OCI-LY3 (cell line): ENCODE measurements at regions not wholly inside any gene's neighbourhood (a gene's known extent, or its start where the extent isn't known, plus 50 kb on each side); places are given as distances from the start of the nearest gene placed in this dataset.

Experiments
- EZH2phosphoT487 ChIP-seq: fragments of 200-600 bp; shearing (Covaris generic); IDR thresholded peaks from 2 replicates; pipeline ENCODE4 v1.6.1; 2018; ENCODE audit warnings: antibody characterized with exemption, mixed run types, low read depth
- TF ChIP-seq, protein P1 (sequence below): fragments of 200-600, 300-600 bp; sonication (generic); IDR thresholded peaks from 2 replicates; pipeline ENCODE4 v1.5.1; 2014; ENCODE audit warnings: antibody characterized with exemption, low read length, low read depth

DNA sequence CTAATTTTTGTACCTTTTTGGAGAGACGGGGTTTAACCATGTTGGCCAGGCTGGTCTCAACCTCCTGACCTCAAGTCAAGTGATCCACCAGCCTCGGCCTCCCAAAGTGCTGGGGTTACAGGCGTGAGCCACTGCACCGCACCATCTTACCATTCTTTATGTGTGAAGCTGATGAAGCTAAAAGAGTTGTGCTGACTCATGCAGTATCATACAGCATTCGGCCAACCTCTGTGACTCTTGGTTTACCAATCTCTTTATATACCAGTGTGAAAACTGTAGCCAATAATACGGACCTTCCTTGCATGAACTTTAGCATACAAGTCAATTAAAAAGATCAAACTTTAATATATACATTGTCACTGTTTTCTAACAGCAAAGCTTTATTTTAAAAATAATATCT lies 878.2 kb upstream of the MBL2 start:
- TF ChIP-seq, protein P1, sequence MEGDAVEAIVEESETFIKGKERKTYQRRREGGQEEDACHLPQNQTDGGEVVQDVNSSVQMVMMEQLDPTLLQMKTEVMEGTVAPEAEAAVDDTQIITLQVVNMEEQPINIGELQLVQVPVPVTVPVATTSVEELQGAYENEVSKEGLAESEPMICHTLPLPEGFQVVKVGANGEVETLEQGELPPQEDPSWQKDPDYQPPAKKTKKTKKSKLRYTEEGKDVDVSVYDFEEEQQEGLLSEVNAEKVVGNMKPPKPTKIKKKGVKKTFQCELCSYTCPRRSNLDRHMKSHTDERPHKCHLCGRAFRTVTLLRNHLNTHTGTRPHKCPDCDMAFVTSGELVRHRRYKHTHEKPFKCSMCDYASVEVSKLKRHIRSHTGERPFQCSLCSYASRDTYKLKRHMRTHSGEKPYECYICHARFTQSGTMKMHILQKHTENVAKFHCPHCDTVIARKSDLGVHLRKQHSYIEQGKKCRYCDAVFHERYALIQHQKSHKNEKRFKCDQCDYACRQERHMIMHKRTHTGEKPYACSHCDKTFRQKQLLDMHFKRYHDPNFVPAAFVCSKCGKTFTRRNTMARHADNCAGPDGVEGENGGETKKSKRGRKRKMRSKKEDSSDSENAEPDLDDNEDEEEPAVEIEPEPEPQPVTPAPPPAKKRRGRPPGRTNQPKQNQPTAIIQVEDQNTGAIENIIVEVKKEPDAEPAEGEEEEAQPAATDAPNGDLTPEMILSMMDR = no peak
- TF ChIP-seq EZH2phosphoT487 = no peak
